ENCODE measurements at regions not wholly inside any gene's neighbourhood (a gene's known extent, or its start where the extent isn't known, plus 50 kb on each side); places are given as distances from the start of the nearest gene placed in this dataset.

DNA sequence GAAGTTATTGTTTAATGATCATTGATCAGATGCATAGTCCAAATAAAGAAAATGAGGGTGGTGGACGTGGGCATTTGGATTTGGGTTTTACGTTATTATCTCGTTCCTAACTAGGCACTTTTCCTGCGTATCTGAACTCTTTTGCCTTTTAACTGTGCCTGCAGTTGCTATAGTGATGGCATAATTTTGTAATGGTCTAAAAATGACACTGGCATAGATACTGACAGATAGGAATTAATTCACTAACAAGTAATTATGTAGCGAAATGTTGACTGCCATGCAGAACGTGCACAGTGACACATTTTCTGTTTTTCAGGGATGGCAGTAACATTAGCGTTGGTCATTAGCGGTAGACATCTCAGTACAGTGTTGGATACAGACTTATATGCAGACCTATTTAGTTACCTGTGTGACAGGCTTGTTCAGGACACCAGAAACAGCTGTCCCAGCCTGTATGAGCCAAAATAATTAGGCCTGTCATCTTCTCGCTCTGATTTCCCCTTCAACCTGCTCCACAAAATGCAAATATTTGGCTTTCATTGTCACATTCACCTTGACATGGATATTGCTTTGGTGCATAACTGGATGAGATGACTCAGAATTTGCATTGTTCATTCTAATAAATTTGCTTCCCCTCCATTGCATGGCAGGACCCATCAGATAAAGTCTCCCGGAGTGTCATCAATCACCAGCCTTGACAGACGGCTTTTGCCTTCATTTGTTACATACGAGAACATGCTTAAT, 413.3 kb upstream of the IRX1 start:
- TF ChIP-seq, protein P1, sequence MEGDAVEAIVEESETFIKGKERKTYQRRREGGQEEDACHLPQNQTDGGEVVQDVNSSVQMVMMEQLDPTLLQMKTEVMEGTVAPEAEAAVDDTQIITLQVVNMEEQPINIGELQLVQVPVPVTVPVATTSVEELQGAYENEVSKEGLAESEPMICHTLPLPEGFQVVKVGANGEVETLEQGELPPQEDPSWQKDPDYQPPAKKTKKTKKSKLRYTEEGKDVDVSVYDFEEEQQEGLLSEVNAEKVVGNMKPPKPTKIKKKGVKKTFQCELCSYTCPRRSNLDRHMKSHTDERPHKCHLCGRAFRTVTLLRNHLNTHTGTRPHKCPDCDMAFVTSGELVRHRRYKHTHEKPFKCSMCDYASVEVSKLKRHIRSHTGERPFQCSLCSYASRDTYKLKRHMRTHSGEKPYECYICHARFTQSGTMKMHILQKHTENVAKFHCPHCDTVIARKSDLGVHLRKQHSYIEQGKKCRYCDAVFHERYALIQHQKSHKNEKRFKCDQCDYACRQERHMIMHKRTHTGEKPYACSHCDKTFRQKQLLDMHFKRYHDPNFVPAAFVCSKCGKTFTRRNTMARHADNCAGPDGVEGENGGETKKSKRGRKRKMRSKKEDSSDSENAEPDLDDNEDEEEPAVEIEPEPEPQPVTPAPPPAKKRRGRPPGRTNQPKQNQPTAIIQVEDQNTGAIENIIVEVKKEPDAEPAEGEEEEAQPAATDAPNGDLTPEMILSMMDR (conservative IDR thresholded peaks at IDR 0.05; ENCODE audit: low read depth) = no peak

DNA sequence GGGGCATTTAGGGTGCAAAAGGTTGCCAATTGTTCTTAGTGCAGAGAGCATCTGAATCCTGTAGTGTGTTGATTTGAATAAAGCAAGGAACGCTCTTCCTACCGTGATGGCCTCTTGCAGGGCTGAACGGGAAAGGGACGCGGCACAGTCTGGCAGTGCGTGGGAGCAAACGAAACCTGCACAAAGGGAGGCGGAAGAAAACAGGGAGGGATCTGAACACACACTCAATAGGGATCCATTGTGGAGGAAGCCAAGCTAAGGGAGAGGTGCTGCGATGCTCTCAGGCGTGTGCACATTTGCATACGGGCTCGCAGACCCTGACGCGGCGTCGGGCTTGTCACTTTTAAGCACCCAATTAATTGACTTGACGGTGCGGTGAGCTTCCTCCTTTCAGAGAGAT, 414.0 kb upstream of the IRX1 start:
- no peak for DNase-seq (ENCODE audit: low spot score)

More for the DNA sequence above, 413.3 kb upstream of the IRX1 start:
- ChIA-PET CTCF (no interaction called here), POLR2A (ENCODE audit: low non-redundant PET) (no interaction called here)
- no peak overlapping the region for H3K27ac ChIP-seq
- DNase-seq (ENCODE audit: low spot score) = no peak

DNA sequence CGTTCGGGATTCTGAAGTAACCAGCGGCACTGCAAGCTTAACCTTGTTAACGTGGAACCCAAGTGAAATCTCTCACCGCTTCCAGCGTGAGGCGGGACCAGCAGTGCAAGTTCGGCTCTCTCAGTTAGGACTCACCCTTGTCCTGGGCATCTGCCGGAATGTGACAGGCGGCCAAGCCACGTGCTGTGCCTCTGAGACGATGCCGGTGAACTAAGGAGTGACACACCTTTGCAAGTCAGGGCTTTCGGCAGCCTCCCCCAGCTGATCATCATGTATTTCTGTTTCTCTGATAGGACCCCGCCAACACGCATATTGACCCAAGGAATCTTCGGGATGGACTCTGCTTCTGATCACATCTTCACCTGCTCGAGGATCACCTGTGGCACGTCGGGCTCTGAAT, 415.0 kb upstream of the IRX1 start:
- CTCF ChIA-PET = no interaction called here
- H3K27ac ChIP-seq = no peak overlapping the region
- POLR2A ChIA-PET (ENCODE audit: low non-redundant PET) = no interaction called here
- TF ChIP-seq, protein P1 (conservative IDR thresholded peaks at IDR 0.05; ENCODE audit: low read depth) = no peak
- no peak for DNase-seq (ENCODE audit: low spot score)

More for the DNA sequence above, 414.0 kb upstream of the IRX1 start:
- POLR2A ChIA-PET (ENCODE audit: low non-redundant PET) = no interaction called here
- H3K27ac ChIP-seq = no peak overlapping the region
- TF ChIP-seq, protein P1 (conservative IDR thresholded peaks at IDR 0.05; ENCODE audit: low read depth) = no peak
- CTCF ChIA-PET = no interaction called here

DNA sequence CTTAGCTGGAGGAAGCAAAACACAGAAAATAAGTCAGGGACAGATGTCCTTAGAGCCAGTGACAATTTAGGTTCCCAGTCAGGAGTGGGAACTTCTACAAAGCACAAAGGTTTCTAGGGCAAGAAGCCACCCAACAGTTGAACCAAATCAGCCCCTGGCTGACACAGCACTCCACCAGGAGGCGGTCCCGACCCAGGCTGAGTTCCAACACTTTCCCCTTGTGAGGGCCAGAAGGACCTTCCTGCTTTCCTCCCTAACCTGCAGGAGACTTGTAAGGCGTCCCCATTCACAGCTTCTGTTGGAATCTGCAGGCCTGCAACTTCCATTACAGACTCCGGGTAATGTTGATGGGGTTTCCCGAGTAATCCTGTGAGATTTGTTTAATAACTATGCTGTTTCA, 416.4 kb upstream of the IRX1 start:
- TF ChIP-seq, protein P1 (conservative IDR thresholded peaks at IDR 0.05; ENCODE audit: low read depth) = no peak
- ChIA-PET POLR2A (ENCODE audit: low non-redundant PET) (no interaction called here), CTCF (no interaction called here)
- DNase-seq (ENCODE audit: low spot score) = no peak
- H3K27ac ChIP-seq = no peak overlapping the region

DNA sequence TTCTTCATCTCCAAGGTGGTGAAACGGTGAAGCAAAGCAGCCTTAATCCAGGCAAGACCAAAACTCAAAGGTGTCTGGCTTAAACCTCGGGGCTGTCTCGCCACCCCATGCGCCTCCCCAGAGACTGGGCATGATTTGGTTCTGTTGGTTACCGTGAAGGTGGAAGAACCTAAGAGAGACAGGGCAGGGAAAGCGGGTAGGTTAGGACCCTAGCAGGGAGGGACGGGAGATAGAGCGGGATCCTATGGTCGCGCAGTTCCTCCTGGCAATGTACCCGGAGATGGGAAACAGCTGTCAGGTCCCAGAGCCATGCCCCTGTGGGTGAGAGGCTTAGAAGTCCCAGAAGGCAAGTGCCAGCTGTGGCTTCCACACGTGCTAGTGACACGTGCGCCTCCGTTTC, 418.3 kb upstream of the IRX1 start:
- TF ChIP-seq, protein P1 (conservative IDR thresholded peaks at IDR 0.05; ENCODE audit: low read depth) = no peak
- ChIA-PET POLR2A (ENCODE audit: low non-redundant PET) (no interaction called here), CTCF (no interaction called here)
- H3K27ac ChIP-seq = no peak overlapping the region
- no peak for DNase-seq (ENCODE audit: low spot score)

DNA sequence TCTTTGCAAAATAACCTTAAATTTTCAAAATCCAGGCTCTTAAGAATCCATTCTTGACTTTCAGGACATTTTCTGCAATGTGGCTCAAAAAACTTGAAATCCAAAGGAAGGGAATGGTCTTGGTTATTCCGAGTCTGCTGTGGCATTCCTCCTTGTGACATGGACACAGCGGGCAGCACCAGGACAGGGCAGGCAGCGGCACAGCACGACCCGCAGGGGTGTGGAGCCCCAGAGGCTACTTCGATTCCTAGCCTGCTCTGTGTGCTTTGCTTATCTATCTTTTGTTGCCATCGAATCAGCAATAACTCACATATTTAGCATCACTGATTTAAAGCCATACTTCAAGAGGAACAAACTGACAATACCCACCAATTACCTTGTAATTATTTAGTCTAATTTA, 420.2 kb upstream of the IRX1 start:
- POLR2A ChIA-PET (ENCODE audit: low non-redundant PET) = no interaction called here

More for the DNA sequence above, 420.2 kb upstream of the IRX1 start:
- no peak for DNase-seq (ENCODE audit: low spot score)
- CTCF ChIA-PET = interaction anchor here (0.7 kb wide), 1 partner anchor 60 kb away, joined by 3 read pairs; no protein-coding TSS in a partner anchor
- no peak overlapping the region for H3K27ac ChIP-seq
- TF ChIP-seq, protein P1 (conservative IDR thresholded peaks at IDR 0.05; ENCODE audit: low read depth) = no peak
